ENCODE measurements at regions not wholly inside any gene's neighbourhood (a gene's known extent, or its start where the extent isn't known, plus 50 kb on each side); places are given as distances from the start of the nearest gene placed in this dataset.
"Not testable (repeated sequence)": the region's sequence is repeated elsewhere in the genome, so short reads cannot be mapped to it uniquely, and the experiment has no call there.

DNA sequence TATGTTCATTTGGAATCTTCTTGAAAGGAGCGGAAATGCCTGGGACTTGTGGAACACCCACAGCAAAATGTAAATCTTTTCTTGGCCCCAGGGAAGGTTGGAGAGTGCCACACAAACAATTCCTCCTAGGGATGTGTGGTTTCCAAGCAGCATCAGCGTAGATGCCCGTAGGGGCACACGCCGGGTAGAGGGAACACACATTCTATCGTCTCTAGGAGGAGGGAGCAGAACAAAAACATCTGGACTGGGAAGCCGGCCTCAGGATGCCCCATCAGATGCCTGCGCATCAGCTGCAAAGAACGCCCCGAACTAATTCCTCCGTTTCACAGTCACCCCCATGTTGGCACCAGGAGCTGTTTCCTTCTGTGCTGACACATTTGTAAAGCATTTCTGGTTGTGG, 357.9 kb upstream of the ZFHX3 start:
- in situ Hi-C loops (cut with MboI; ENCODE audit: low pct_unique_long_range_greater_than_20kb, low sequenced_read_pairs, unreplicated experiment): no loop called here
- DNase-seq (ENCODE audit: low spot score): no peak
- no peak for TF ChIP-seq CTCF (IDR thresholded peaks at IDR 0.05; ENCODE audit: extremely low read depth, insufficient read depth, missing control alignments)

DNA sequence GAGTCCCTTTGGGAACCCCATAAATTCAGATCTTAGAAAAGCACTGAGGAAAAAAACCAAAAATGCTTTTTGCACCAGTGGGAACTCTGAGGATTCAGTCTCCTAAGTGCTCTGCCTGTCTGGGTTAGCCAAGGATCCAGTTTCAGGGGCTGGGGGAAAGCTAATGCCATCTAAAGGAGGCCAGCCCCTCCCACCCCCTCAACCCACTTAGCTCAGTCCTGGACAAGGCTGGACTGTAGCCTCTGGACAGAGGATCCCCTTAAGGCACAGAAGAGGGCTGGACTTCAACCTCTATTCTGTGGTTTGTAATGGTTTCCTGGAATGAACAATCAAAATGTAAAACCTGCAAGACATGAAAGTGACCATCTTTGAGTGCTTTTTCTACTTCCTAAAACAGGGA, 356.1 kb upstream of the ZFHX3 start:
- no peak for DNase-seq (ENCODE audit: low spot score)
- in situ Hi-C loops (cut with MboI; ENCODE audit: low pct_unique_long_range_greater_than_20kb, low sequenced_read_pairs, unreplicated experiment): no loop called here
- TF ChIP-seq CTCF (IDR thresholded peaks at IDR 0.05; ENCODE audit: extremely low read depth, insufficient read depth, missing control alignments): no peak

DNA sequence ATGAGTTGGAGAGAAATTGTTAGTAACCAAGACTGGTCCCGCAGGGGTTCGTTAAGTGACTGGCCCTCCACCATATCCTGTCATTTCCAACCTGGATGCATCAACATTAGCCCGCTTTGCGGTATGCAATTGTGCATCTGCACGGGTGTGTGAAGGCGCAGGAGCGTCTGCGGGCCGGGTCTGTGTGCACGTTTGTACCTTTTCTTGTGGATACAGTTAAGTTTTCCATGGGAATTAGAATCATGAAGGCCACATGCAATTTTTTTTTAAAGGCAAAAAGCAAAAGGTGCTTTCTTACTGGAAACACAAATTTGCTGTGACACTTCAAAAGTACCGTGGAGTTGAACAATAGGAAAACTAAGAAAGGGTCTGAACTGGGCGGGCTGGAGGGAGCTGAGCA, 355.4 kb upstream of the ZFHX3 start:
- TF ChIP-seq CTCF (IDR thresholded peaks at IDR 0.05; ENCODE audit: extremely low read depth, insufficient read depth, missing control alignments): no peak
- DNase-seq (ENCODE audit: low spot score): no peak
- in situ Hi-C loops (cut with MboI; ENCODE audit: low pct_unique_long_range_greater_than_20kb, low sequenced_read_pairs, unreplicated experiment): no loop called here

DNA sequence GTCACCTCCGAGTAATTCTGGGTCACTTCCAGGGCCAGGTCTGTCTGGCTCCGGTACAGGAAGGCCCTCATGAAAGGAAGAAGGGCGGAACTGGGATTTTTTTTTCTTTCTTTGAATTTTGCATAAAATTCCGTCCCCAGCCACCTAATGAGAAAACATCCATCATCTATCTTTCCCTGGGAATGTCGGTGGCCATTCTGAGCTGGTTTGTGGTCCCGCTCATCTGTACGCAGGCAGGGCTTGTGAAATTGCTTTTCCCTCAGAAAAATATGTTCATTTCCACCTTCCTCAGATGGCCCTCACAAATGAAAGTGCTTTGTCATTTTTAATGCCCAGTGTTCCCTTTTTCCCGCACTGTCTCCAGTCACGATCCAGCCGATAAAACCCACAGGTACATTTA, 353.0 kb upstream of the ZFHX3 start:
- in situ Hi-C loops (cut with MboI; ENCODE audit: low pct_unique_long_range_greater_than_20kb, low sequenced_read_pairs, unreplicated experiment): no loop called here
- no peak for DNase-seq (ENCODE audit: low spot score)
- TF ChIP-seq CTCF (IDR thresholded peaks at IDR 0.05; ENCODE audit: extremely low read depth, insufficient read depth, missing control alignments): no peak

- no peak for TF ChIP-seq CTCF (IDR thresholded peaks at IDR 0.05; ENCODE audit: extremely low read depth, insufficient read depth, missing control alignments)
- no peak for DNase-seq (ENCODE audit: low spot score)
- in situ Hi-C loops (cut with MboI; ENCODE audit: low pct_unique_long_range_greater_than_20kb, low sequenced_read_pairs, unreplicated experiment): no loop called here
Observed at GRCh38 chr16:73399997-73400396, 352.1 kb upstream of the ZFHX3 start.

GRCh38 chr16:73399486-73399885, 351.6 kb upstream of the ZFHX3 start:
- in situ Hi-C loops (cut with MboI; ENCODE audit: low pct_unique_long_range_greater_than_20kb, low sequenced_read_pairs, unreplicated experiment): no loop called here
- DNase-seq (ENCODE audit: low spot score): no peak
- TF ChIP-seq CTCF (IDR thresholded peaks at IDR 0.05; ENCODE audit: extremely low read depth, insufficient read depth, missing control alignments): no peak

GRCh38 chr16:73398604-73399003, 350.7 kb upstream of the ZFHX3 start:
- in situ Hi-C loops (cut with MboI; ENCODE audit: low pct_unique_long_range_greater_than_20kb, low sequenced_read_pairs, unreplicated experiment); DNase-seq (ENCODE audit: low spot score): not testable (repeated sequence)

All from GM13977 (cell line).